ENCODE measurements at regions not wholly inside any gene's neighbourhood (a gene's known extent, or its start where the extent isn't known, plus 50 kb on each side); places are given as distances from the start of the nearest gene placed in this dataset.

GRCh38 chr10:21247592-21247991 lies 277.9 kb downstream of the SKIDA1 start:
- Histone ChIP-seq H3K36me3 (ENCODE audit: control insufficient read depth in 2 of 2, insufficient read depth in 2 of 2, low read length in 2 of 2) (no peaks in the 10 kb centered on the region), H3K27ac (ENCODE audit: low read depth in 2 of 2, low read length in 2 of 2) (no peak overlapping the region), H3K27me3 (ENCODE audit: control insufficient read depth in 2 of 2, insufficient read depth in 2 of 2, low read length in 2 of 2) (no peaks in the 10 kb centered on the region), H3K4me1 (ENCODE audit: control insufficient read depth in 2 of 2, insufficient read depth in 2 of 2, low read length in 2 of 2) (no peaks in the 10 kb centered on the region), H3K9ac (ENCODE audit: low read depth in 1 of 2, low read length in 2 of 2) (no peak overlapping the region), H3K4me3 (ENCODE audit: low read length in 2 of 2) (no peak overlapping the region), H3K9me3 (ENCODE audit: control insufficient read depth in 2 of 2, low read length in 2 of 2) (no peaks in the 10 kb centered on the region)

GRCh38 chr10:21246178-21246577 lies 279.3 kb downstream of the SKIDA1 start:
- Histone ChIP-seq H3K4me3 (ENCODE audit: low read length in 2 of 2) (no peak overlapping the region), H3K27me3 (ENCODE audit: control insufficient read depth in 2 of 2, insufficient read depth in 2 of 2, low read length in 2 of 2) (no peaks in the 10 kb centered on the region), H3K27ac (ENCODE audit: low read depth in 2 of 2, low read length in 2 of 2) (no peak overlapping the region), H3K9me3 (ENCODE audit: control insufficient read depth in 2 of 2, low read length in 2 of 2) (no peaks in the 10 kb centered on the region), H3K36me3 (ENCODE audit: control insufficient read depth in 2 of 2, insufficient read depth in 2 of 2, low read length in 2 of 2) (no peaks in the 10 kb centered on the region), H3K4me1 (ENCODE audit: control insufficient read depth in 2 of 2, insufficient read depth in 2 of 2, low read length in 2 of 2) (no peaks in the 10 kb centered on the region), H3K9ac (ENCODE audit: low read depth in 1 of 2, low read length in 2 of 2) (no peak overlapping the region)

GRCh38 chr10:21243748-21244257 lies 281.7 kb downstream of the SKIDA1 start:
- H3K9me3 ChIP-seq (ENCODE audit: control insufficient read depth in 2 of 2, low read length in 2 of 2), result no peaks in the 10 kb centered on the region
- H3K27me3 ChIP-seq (ENCODE audit: control insufficient read depth in 2 of 2, insufficient read depth in 2 of 2, low read length in 2 of 2), result no peaks in the 10 kb centered on the region
- H3K36me3 ChIP-seq (ENCODE audit: control insufficient read depth in 2 of 2, insufficient read depth in 2 of 2, low read length in 2 of 2), result no peaks in the 10 kb centered on the region
- H3K4me3 ChIP-seq (ENCODE audit: low read length in 2 of 2), result no peak overlapping the region
- H3K27ac ChIP-seq (ENCODE audit: low read depth in 2 of 2, low read length in 2 of 2), result no peak overlapping the region
- H3K4me1 ChIP-seq (ENCODE audit: control insufficient read depth in 2 of 2, insufficient read depth in 2 of 2, low read length in 2 of 2), result no peaks in the 10 kb centered on the region
- no peak overlapping the region for H3K9ac ChIP-seq (ENCODE audit: low read depth in 1 of 2, low read length in 2 of 2)

- no peak overlapping the region for H3K9ac ChIP-seq (ENCODE audit: low read depth in 1 of 2, low read length in 2 of 2)
- H3K4me3 ChIP-seq (ENCODE audit: low read length in 2 of 2), result no peak overlapping the region
- H3K36me3 ChIP-seq (ENCODE audit: control insufficient read depth in 2 of 2, insufficient read depth in 2 of 2, low read length in 2 of 2), result no peaks in the 10 kb centered on the region
- no peaks in the 10 kb centered on the region for H3K4me1 ChIP-seq (ENCODE audit: control insufficient read depth in 2 of 2, insufficient read depth in 2 of 2, low read length in 2 of 2)
- no peaks in the 10 kb centered on the region for H3K27me3 ChIP-seq (ENCODE audit: control insufficient read depth in 2 of 2, insufficient read depth in 2 of 2, low read length in 2 of 2)
- H3K27ac ChIP-seq (ENCODE audit: low read depth in 2 of 2, low read length in 2 of 2), result no peak overlapping the region
- no peaks in the 10 kb centered on the region for H3K9me3 ChIP-seq (ENCODE audit: control insufficient read depth in 2 of 2, low read length in 2 of 2)
These were observed 282.6 kb downstream of the SKIDA1 start for GRCh38 chr10:21242915-21243314.

DNA sequence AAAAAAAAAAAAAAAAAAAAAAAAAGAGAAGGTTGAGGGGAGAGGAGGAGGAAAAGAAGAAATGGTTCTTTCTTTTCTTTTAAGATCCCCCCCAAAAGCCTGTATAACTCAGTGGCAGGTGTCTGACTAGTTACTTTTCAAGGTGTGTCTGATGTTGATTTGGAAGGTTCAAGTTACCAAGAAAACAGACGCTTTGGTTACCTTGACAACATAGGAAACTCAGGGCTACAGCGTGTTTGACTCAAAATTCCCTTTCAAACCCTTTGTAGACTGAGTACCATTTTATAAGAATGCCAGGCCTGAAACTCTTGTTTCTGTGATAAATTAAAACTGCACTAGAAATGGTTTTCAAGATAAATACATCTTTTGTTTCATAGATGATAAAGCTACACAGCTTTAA lies 286.8 kb downstream of the SKIDA1 start:
- Histone ChIP-seq H3K27me3 (ENCODE audit: control insufficient read depth in 2 of 2, insufficient read depth in 2 of 2, low read length in 2 of 2) (no peaks in the 10 kb centered on the region), H3K9ac (ENCODE audit: low read depth in 1 of 2, low read length in 2 of 2) (no peak overlapping the region), H3K36me3 (ENCODE audit: control insufficient read depth in 2 of 2, insufficient read depth in 2 of 2, low read length in 2 of 2) (no peaks in the 10 kb centered on the region), H3K27ac (ENCODE audit: low read depth in 2 of 2, low read length in 2 of 2) (no peak overlapping the region), H3K4me3 (ENCODE audit: low read length in 2 of 2) (no peak overlapping the region), H3K9me3 (ENCODE audit: control insufficient read depth in 2 of 2, low read length in 2 of 2) (no peaks in the 10 kb centered on the region), H3K4me1 (ENCODE audit: control insufficient read depth in 2 of 2, insufficient read depth in 2 of 2, low read length in 2 of 2) (no peaks in the 10 kb centered on the region)

GRCh38 chr10:21238044-21238443 lies 287.4 kb downstream of the SKIDA1 start:
- H3K9ac ChIP-seq (ENCODE audit: low read depth in 1 of 2, low read length in 2 of 2), result no peak overlapping the region
- H3K36me3 ChIP-seq (ENCODE audit: control insufficient read depth in 2 of 2, insufficient read depth in 2 of 2, low read length in 2 of 2), result no peaks in the 10 kb centered on the region
- no peaks in the 10 kb centered on the region for H3K4me1 ChIP-seq (ENCODE audit: control insufficient read depth in 2 of 2, insufficient read depth in 2 of 2, low read length in 2 of 2)
- H3K9me3 ChIP-seq (ENCODE audit: control insufficient read depth in 2 of 2, low read length in 2 of 2), result no peaks in the 10 kb centered on the region
- H3K27ac ChIP-seq (ENCODE audit: low read depth in 2 of 2, low read length in 2 of 2), result no peak overlapping the region
- H3K4me3 ChIP-seq (ENCODE audit: low read length in 2 of 2), result no peak overlapping the region
- no peaks in the 10 kb centered on the region for H3K27me3 ChIP-seq (ENCODE audit: control insufficient read depth in 2 of 2, insufficient read depth in 2 of 2, low read length in 2 of 2)

DNA sequence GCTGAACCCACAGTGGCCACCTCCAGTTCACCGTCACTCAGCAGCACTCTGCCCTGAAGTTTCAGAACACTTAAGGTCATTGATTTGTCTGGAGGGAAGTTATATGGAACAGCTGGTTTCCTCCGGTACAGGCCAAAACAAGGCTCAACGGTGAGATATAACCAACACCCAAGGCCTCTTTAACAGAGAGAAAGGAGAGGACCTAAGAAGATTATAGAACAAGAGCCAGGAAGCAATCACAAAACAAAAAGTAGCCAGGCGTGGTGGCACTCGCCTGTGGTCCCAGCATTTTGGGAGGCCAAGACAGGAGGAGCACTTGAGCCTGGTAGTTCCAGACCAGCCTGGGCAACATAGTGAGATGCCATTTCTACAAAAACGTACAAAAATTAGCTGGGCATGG lies 290.7 kb downstream of the SKIDA1 start:
- H3K9me3 ChIP-seq (ENCODE audit: control insufficient read depth in 2 of 2, low read length in 2 of 2), result no peaks in the 10 kb centered on the region
- no peaks in the 10 kb centered on the region for H3K4me1 ChIP-seq (ENCODE audit: control insufficient read depth in 2 of 2, insufficient read depth in 2 of 2, low read length in 2 of 2)
- H3K27me3 ChIP-seq (ENCODE audit: control insufficient read depth in 2 of 2, insufficient read depth in 2 of 2, low read length in 2 of 2), result no peaks in the 10 kb centered on the region
- no peaks in the 10 kb centered on the region for H3K36me3 ChIP-seq (ENCODE audit: control insufficient read depth in 2 of 2, insufficient read depth in 2 of 2, low read length in 2 of 2)
- no peak overlapping the region for H3K9ac ChIP-seq (ENCODE audit: low read depth in 1 of 2, low read length in 2 of 2)
- no peak overlapping the region for H3K27ac ChIP-seq (ENCODE audit: low read depth in 2 of 2, low read length in 2 of 2)
- no peak overlapping the region for H3K4me3 ChIP-seq (ENCODE audit: low read length in 2 of 2)

GRCh38 chr10:21230219-21230618 lies 295.3 kb downstream of the SKIDA1 start:
- H3K36me3 ChIP-seq (ENCODE audit: control insufficient read depth in 2 of 2, insufficient read depth in 2 of 2, low read length in 2 of 2), result no peaks in the 10 kb centered on the region
- H3K4me3 ChIP-seq (ENCODE audit: low read length in 2 of 2), result no peak overlapping the region
- H3K4me1 ChIP-seq (ENCODE audit: control insufficient read depth in 2 of 2, insufficient read depth in 2 of 2, low read length in 2 of 2), result no peaks in the 10 kb centered on the region
- no peaks in the 10 kb centered on the region for H3K9me3 ChIP-seq (ENCODE audit: control insufficient read depth in 2 of 2, low read length in 2 of 2)
- no peaks in the 10 kb centered on the region for H3K27me3 ChIP-seq (ENCODE audit: control insufficient read depth in 2 of 2, insufficient read depth in 2 of 2, low read length in 2 of 2)
- no peak overlapping the region for H3K27ac ChIP-seq (ENCODE audit: low read depth in 2 of 2, low read length in 2 of 2)
- H3K9ac ChIP-seq (ENCODE audit: low read depth in 1 of 2, low read length in 2 of 2), result no peak overlapping the region

DNA sequence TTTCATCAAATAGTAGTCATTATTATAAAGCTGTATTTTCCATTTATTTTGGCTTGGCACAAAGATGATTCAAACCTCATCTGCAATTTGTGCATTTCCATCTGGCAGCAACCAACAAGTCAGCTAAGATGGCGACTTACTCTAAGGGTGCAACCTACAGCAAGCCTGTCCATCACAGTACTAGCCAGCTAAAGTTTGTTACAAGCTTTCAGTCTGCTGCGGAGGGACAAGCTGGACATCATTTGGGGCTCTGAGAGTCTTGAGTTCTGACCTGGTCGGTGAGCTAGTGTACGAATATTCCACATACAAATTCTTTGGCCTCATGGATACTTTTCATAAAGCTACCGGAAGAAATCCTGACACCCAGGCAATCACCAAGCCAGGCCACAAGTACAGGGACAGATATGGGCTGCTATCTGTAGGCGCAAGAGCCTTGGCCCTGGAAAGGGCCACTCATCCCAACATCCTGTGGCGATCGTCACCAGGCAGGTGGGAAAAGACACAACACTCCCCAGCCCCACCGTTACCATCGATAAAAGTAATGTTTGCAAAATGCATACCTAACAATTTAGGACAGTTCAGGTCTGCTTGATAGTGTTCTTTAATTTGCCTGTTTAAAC lies 307.6 kb downstream of the SKIDA1 start:
- no peaks in the 10 kb centered on the region for H3K4me1 ChIP-seq (ENCODE audit: control insufficient read depth in 2 of 2, insufficient read depth in 2 of 2, low read length in 2 of 2)
- no peaks in the 10 kb centered on the region for H3K9me3 ChIP-seq (ENCODE audit: control insufficient read depth in 2 of 2, low read length in 2 of 2)
- H3K36me3 ChIP-seq (ENCODE audit: control insufficient read depth in 2 of 2, insufficient read depth in 2 of 2, low read length in 2 of 2), result no peaks in the 10 kb centered on the region
- no peak overlapping the region for H3K9ac ChIP-seq (ENCODE audit: low read depth in 1 of 2, low read length in 2 of 2)
- H3K4me3 ChIP-seq (ENCODE audit: low read length in 2 of 2), result no peak overlapping the region
- no peaks in the 10 kb centered on the region for H3K27me3 ChIP-seq (ENCODE audit: control insufficient read depth in 2 of 2, insufficient read depth in 2 of 2, low read length in 2 of 2)
- no peak overlapping the region for H3K27ac ChIP-seq (ENCODE audit: low read depth in 2 of 2, low read length in 2 of 2)

- H3K27ac ChIP-seq (ENCODE audit: low read depth in 2 of 2, low read length in 2 of 2), result no peak overlapping the region
- no peak overlapping the region for H3K4me3 ChIP-seq (ENCODE audit: low read length in 2 of 2)
- no peaks in the 10 kb centered on the region for H3K4me1 ChIP-seq (ENCODE audit: control insufficient read depth in 2 of 2, insufficient read depth in 2 of 2, low read length in 2 of 2)
- H3K9me3 ChIP-seq (ENCODE audit: control insufficient read depth in 2 of 2, low read length in 2 of 2), result no peaks in the 10 kb centered on the region
- no peaks in the 10 kb centered on the region for H3K36me3 ChIP-seq (ENCODE audit: control insufficient read depth in 2 of 2, insufficient read depth in 2 of 2, low read length in 2 of 2)
- H3K9ac ChIP-seq (ENCODE audit: low read depth in 1 of 2, low read length in 2 of 2), result no peak overlapping the region
- no peaks in the 10 kb centered on the region for H3K27me3 ChIP-seq (ENCODE audit: control insufficient read depth in 2 of 2, insufficient read depth in 2 of 2, low read length in 2 of 2)
These were observed 308.4 kb downstream of the SKIDA1 start for GRCh38 chr10:21217107-21217506.

GRCh38 chr10:21214329-21214728 lies 311.2 kb downstream of the SKIDA1 start:
- H3K9ac ChIP-seq (ENCODE audit: low read depth in 1 of 2, low read length in 2 of 2), result no peak overlapping the region
- no peaks in the 10 kb centered on the region for H3K9me3 ChIP-seq (ENCODE audit: control insufficient read depth in 2 of 2, low read length in 2 of 2)
- no peaks in the 10 kb centered on the region for H3K4me1 ChIP-seq (ENCODE audit: control insufficient read depth in 2 of 2, insufficient read depth in 2 of 2, low read length in 2 of 2)
- H3K4me3 ChIP-seq (ENCODE audit: low read length in 2 of 2), result no peak overlapping the region
- H3K27me3 ChIP-seq (ENCODE audit: control insufficient read depth in 2 of 2, insufficient read depth in 2 of 2, low read length in 2 of 2), result no peaks in the 10 kb centered on the region
- no peaks in the 10 kb centered on the region for H3K36me3 ChIP-seq (ENCODE audit: control insufficient read depth in 2 of 2, insufficient read depth in 2 of 2, low read length in 2 of 2)
- H3K27ac ChIP-seq (ENCODE audit: low read depth in 2 of 2, low read length in 2 of 2), result no peak overlapping the region

Measured in mucosa of rectum (tissue), 2 donors.